ENCODE measurements at regions not wholly inside any gene's neighbourhood (a gene's known extent, or its start where the extent isn't known, plus 50 kb on each side); places are given as distances from the start of the nearest gene placed in this dataset.

DNA sequence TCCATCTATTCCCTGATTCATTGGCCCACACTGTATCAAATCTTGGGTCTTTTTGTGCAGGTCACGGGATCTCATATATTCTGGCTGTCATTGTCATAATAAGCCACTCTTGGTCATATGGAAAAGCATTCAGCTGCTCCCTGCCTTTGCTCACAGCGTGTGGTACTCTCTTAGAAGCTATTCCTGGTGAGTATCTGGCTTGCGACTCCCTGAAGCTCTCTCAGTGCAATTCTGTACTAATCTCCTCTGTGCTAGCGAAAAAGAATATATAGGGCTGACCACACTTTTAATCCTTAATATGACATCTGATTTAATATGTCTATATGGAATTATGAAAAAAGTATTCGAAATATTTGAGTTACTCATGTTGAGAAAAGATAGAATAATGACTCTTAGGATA, 440.8 kb upstream of the GBE1 start:
- intact Hi-C loops (cut with DNase I) = no loop called here
- TF ChIP-seq, protein P1, sequence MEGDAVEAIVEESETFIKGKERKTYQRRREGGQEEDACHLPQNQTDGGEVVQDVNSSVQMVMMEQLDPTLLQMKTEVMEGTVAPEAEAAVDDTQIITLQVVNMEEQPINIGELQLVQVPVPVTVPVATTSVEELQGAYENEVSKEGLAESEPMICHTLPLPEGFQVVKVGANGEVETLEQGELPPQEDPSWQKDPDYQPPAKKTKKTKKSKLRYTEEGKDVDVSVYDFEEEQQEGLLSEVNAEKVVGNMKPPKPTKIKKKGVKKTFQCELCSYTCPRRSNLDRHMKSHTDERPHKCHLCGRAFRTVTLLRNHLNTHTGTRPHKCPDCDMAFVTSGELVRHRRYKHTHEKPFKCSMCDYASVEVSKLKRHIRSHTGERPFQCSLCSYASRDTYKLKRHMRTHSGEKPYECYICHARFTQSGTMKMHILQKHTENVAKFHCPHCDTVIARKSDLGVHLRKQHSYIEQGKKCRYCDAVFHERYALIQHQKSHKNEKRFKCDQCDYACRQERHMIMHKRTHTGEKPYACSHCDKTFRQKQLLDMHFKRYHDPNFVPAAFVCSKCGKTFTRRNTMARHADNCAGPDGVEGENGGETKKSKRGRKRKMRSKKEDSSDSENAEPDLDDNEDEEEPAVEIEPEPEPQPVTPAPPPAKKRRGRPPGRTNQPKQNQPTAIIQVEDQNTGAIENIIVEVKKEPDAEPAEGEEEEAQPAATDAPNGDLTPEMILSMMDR (IDR thresholded peaks at IDR 0.05) = no peak
- ATAC-seq (no peak), DNase-seq (no peak)
- H3K4me1 ChIP-seq = no peaks in the 10 kb centered on the region
- no peak overlapping the region for H3K27ac ChIP-seq
- H3K4me3 ChIP-seq = no peak overlapping the region
- H3K9me3 ChIP-seq = no peaks in the 10 kb centered on the region
- no peaks in the 10 kb centered on the region for H3K36me3 ChIP-seq
- H3K27me3 ChIP-seq = no peaks in the 10 kb centered on the region

DNA sequence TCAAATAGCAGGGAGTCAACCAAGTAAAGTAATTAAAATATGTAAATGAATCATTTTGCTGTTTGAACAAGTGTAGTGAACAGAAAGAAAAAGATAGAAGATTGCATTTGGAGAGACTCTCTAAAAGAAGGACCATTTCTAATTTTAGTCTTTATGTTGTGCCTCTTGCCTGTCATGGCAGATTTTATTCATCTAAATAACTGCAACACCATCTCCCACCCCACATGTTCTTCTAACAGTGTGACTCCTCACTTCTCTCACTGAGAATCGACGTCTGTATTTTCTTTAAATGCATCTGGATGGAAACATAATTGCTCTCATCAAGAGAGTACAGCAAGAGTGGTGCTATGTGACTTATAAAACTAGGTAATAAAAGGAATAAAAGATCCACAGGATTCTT, 439.9 kb upstream of the GBE1 start:
- DNase-seq (no peak), ATAC-seq (no peak)
- intact Hi-C loops (cut with DNase I) = no loop called here
- Histone ChIP-seq H3K9me3 (no peaks in the 10 kb centered on the region), H3K4me1 (no peaks in the 10 kb centered on the region), H3K36me3 (no peaks in the 10 kb centered on the region), H3K27ac (no peak overlapping the region), H3K27me3 (no peaks in the 10 kb centered on the region), H3K4me3 (no peak overlapping the region)
- TF ChIP-seq, protein P1 (IDR thresholded peaks at IDR 0.05) = no peak

DNA sequence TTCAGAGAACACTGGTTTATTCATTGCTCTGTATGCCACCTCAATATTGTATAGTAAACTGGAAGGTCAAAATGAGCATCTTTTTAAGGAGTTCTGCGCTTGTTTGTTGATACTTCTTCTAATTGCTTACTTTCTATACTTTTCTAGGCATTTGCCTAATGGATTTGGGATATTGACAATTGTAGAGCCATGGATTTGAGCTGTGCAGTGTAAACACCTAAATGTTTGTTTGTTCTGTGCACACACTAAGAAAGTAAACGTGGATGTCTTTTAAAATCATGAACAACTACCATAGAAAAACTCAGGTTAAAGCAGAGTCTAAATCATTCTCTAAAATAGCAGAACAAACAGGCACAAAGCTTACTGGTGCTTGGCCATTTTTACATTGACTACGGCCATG, 436.6 kb upstream of the GBE1 start:
- ATAC-seq (no peak), DNase-seq (no peak)
- no peaks in the 10 kb centered on the region for H3K4me1 ChIP-seq
- no peak overlapping the region for H3K4me3 ChIP-seq
- no peak overlapping the region for H3K27ac ChIP-seq
- H3K36me3 ChIP-seq = no peaks in the 10 kb centered on the region
- TF ChIP-seq, protein P1 (IDR thresholded peaks at IDR 0.05) = no peak
- intact Hi-C loops (cut with DNase I) = no loop called here
- no peaks in the 10 kb centered on the region for H3K27me3 ChIP-seq
- H3K9me3 ChIP-seq = no peaks in the 10 kb centered on the region

DNA sequence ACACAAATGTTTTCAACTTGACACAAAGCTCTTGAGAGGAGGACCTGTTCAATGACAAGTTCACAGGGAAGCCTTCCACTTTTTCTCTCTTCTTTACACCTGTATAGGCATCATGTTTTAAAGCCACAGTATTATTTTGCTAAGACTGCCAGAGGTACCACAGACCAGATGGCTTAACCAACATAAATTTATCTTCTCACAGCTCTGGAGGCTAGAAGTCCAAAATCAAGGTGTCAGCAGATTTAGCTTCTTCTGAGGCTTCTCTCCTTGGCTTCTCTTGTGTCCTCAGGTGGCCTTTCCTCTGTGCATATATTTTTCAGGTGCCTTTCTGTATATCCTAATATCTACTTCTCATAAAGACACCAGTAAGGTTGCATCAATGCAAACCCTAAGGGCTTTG, 435.2 kb upstream of the GBE1 start:
- DNase-seq (no peak), ATAC-seq (no peak)
- no peaks in the 10 kb centered on the region for H3K36me3 ChIP-seq
- no peaks in the 10 kb centered on the region for H3K27me3 ChIP-seq
- no peaks in the 10 kb centered on the region for H3K9me3 ChIP-seq
- H3K4me1 ChIP-seq = no peaks in the 10 kb centered on the region
- TF ChIP-seq, protein P1 (IDR thresholded peaks at IDR 0.05) = no peak
- no peak overlapping the region for H3K4me3 ChIP-seq
- intact Hi-C loops (cut with DNase I) = no loop called here
- H3K27ac ChIP-seq = no peak overlapping the region

DNA sequence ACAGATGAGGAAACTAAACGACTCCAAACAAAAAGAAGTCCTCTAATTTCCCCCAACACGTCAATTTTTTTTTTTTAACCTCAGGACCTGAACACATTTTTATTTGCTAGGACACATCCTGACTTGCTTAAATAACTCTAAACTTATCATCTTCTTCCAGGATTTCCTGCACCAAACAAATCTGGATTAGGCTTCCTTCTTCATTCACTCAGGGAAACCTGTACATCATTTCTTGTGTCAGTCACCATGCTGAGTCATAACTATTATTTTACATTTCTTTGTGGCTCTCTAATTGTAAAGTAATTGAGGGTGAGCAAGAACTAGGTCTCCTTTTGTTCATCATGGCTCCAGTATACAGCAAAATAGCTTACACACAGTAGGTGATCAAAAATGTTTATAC, 433.4 kb upstream of the GBE1 start:
- DNase-seq (no peak), ATAC-seq (no peak)
- Histone ChIP-seq H3K27me3 (no peaks in the 10 kb centered on the region), H3K4me1 (no peaks in the 10 kb centered on the region), H3K36me3 (no peaks in the 10 kb centered on the region), H3K4me3 (no peak overlapping the region), H3K9me3 (no peaks in the 10 kb centered on the region), H3K27ac (no peak overlapping the region)
- TF ChIP-seq, protein P1 (IDR thresholded peaks at IDR 0.05) = no peak
- intact Hi-C loops (cut with DNase I) = no loop called here

All from left lung (tissue), 4 donors.